B cell (primary cell): ENCODE measurements at regions not wholly inside any gene's neighbourhood (a gene's known extent, or its start where the extent isn't known, plus 50 kb on each side); places are given as distances from the start of the nearest gene placed in this dataset.

Source experiments
- ATAC-seq: fragments of 200-7000 bp; cut with Tn5 transposase; one replicate; pipeline ENCODE4 v1.10.0; 2021; ENCODE audit warnings: low read depth, mild to moderate bottlenecking, moderate number of reproducible peaks, moderate library complexity
- CTCF ChIA-PET: fragments of 350-600 bp; sonication (Branson Sonifier 250); formaldehyde crosslinking; loops from one replicate; lab custom pipeline; 2021; ENCODE audit warnings: antibody characterized with exemption, inconsistent platforms; lab: Charles Lee
- POLR2A ChIA-PET: fragments of 350-600 bp; sonication (Branson Sonifier 250); formaldehyde crosslinking; loops from one replicate; lab custom pipeline; 2021; ENCODE audit warnings: antibody characterized with exemption; lab: Charles Lee
- DNase-seq: peaks from one replicate; pipeline ENCODE4 v3.0.0; 2013
- H2AFZ ChIP-seq: 2 replicates; pipeline ENCODE4 v1.6.1; 2012; ENCODE audit warnings: mild to moderate bottlenecking, low read depth, low read length; ENCODE audit not compliant: insufficient read depth, poor library complexity, severe bottlenecking
- H3K27ac ChIP-seq, 2 donors: 1 replicate in 1 of 2; 2 replicates in 1 of 2; pipeline ENCODE4 v1.5.1; 2012 to 2013; ENCODE audit warnings: low read length in 2 of 2, mild to moderate bottlenecking in 2 of 2, moderate library complexity in 1 of 2
- H3K27me3 ChIP-seq, 4 experiments: fragments of 200-600 bp in 1 of 4; sonication (generic) in 1 of 4; replicated peaks in 1 of 4; 1 replicate in 2 of 4; 2 replicates in 2 of 4; pipeline versions ENCODE4 v1.6.1 to v1.7.0; 2013 to 2016; ENCODE audit warnings: low read length in 3 of 4, mild to moderate bottlenecking in 2 of 4, mixed read lengths in 1 of 4, moderate library complexity in 1 of 4; ENCODE audit not compliant: insufficient read depth in 4 of 4, control insufficient read depth in 3 of 4; ENCODE audit errors: control extremely low read depth in 1 of 4
- H3K36me3 ChIP-seq, 2 experiments: replicated peaks in 1 of 2; 1 replicate in 1 of 2; 2 replicates in 1 of 2; pipeline versions ENCODE4 v1.6.1 to v1.7.1; 2013; ENCODE audit warnings: low read length in 1 of 2; ENCODE audit not compliant: insufficient read depth in 2 of 2, control insufficient read depth in 1 of 2; ENCODE audit errors: control extremely low read depth in 1 of 2, extremely low read depth in 1 of 2
- H3K4me1 ChIP-seq, 2 donors: fragments of 200-600 bp in 1 of 2; sonication (generic) in 1 of 2; 1 replicate in 1 of 2; 2 replicates in 1 of 2; pipeline versions ENCODE4 v1.5.1 to v1.6.1; 2013 to 2017; ENCODE audit warnings: low read length in 2 of 2; ENCODE audit not compliant: control insufficient read depth in 2 of 2, insufficient read depth in 2 of 2
- H3K4me2 ChIP-seq: replicated peaks from 2 replicates; pipeline ENCODE3; 2012; ENCODE audit warnings: mild to moderate bottlenecking, low read depth, low read length; ENCODE audit not compliant: poor library complexity, severe bottlenecking
- H3K4me3 ChIP-seq, 5 experiments: fragments of 200-600 bp in 1 of 5; sonication (generic) in 1 of 5; 1 replicate in 3 of 5; 2 replicates in 2 of 5; pipeline versions ENCODE4 v1.5.1 to v1.7.0; 2011 to 2016; ENCODE audit warnings: low read length in 4 of 5, mild to moderate bottlenecking in 4 of 5, low read depth in 2 of 5, control low read depth in 1 of 5, moderate library complexity in 1 of 5; ENCODE audit not compliant: insufficient read depth in 1 of 5; ENCODE audit errors: control extremely low read depth in 1 of 5, extremely low read depth in 1 of 5
- H3K79me2 ChIP-seq: fragments of 200-600 bp; sonication (generic); one replicate; pipeline ENCODE4 v1.6.0; 2016; ENCODE audit warnings: low read length; ENCODE audit not compliant: control insufficient read depth, insufficient read depth
- H3K9ac ChIP-seq: fragments of 200-600 bp; sonication (generic); 2 replicates; pipeline ENCODE4 v1.6.1; 2017; ENCODE audit warnings: mild to moderate bottlenecking, low read length, moderate library complexity
- H3K9me3 ChIP-seq, 3 donors: one replicate each; pipeline versions ENCODE4 v1.6.1 to v1.7.1; 2013; ENCODE audit warnings: low read length in 2 of 3; ENCODE audit not compliant: control insufficient read depth in 2 of 3, insufficient read depth in 1 of 3; ENCODE audit errors: control extremely low read depth in 1 of 3
- H4K20me1 ChIP-seq: 2 replicates; pipeline ENCODE4 v1.6.0; 2012; ENCODE audit warnings: mild to moderate bottlenecking, low read length; ENCODE audit not compliant: insufficient read depth, control insufficient read depth, poor library complexity, severe bottlenecking
- H3K27ac Mint-ChIP-seq: one replicate; pipeline ENCODE4 v1.8.0; 2021; ENCODE audit warnings: mixed read lengths
- H3K27me3 Mint-ChIP-seq: one replicate; pipeline ENCODE4 v1.8.0; 2021; ENCODE audit warnings: mixed read lengths
- H3K4me1 Mint-ChIP-seq: one replicate; pipeline ENCODE4 v1.8.0; 2021; ENCODE audit warnings: mixed read lengths
- H3K4me3 Mint-ChIP-seq: one replicate; pipeline ENCODE4 v1.8.0; 2021; ENCODE audit warnings: mixed read lengths
- H3K9me3 Mint-ChIP-seq: one replicate; pipeline ENCODE4 v1.8.0; 2022; ENCODE audit warnings: mixed read lengths; ENCODE audit not compliant: insufficient read depth
- CTCF ChIP-seq: fragments of 200-600 bp; IDR thresholded peaks from one replicate; pipeline ENCODE4 v1.8.0; 2022; ENCODE audit warnings: antibody characterized with exemption, mild to moderate bottlenecking
- EZH2 ChIP-seq: IDR thresholded peaks from 2 replicates; pipeline ENCODE4 v1.6.1; 2012; ENCODE audit warnings: borderline replicate concordance, low read depth, mild to moderate bottlenecking, moderate library complexity, low read length; ENCODE audit not compliant: insufficient read depth, poor library complexity, severe bottlenecking
- WGBS: methylation state at CpG from one replicate; pipeline ENCODE4 v1.1.5; 2013; ENCODE audit warnings: missing lambda C conversion rate; ENCODE audit not compliant: insufficient coverage; 5-methylcytosine and 5-hydroxymethylcytosine counted together
- intact Hi-C: fragments of 100-400 bp; cut with micrococcal nuclease; formaldehyde crosslinking; loops from one replicate; pipeline ENCODE4 v1.10.0; 2022

GRCh38 chr9:79329861-79330260 is 241.9 kb upstream of the TLE4 start:
- Mint-ChIP-seq H3K27ac (no peak overlapping the region), H3K27me3 (peaks cover 6% of the 10 kb centered on the region), H3K4me1 (no peaks in the 10 kb centered on the region), H3K4me3 (no peak overlapping the region), H3K9me3 (no peaks in the 10 kb centered on the region)
- Histone ChIP-seq H3K27me3 (no peaks in the 10 kb centered on the region), H3K9me3 (peaks cover 0 to 3% (median 0%) of the 10 kb centered on the region in 3 donors), H4K20me1 (no peaks in the 10 kb centered on the region), H3K4me1 (no peaks in the 10 kb centered on the region), H3K4me2 (no peak overlapping the region), H3K79me2 (no peaks in the 10 kb centered on the region), H3K36me3 (no peaks in the 10 kb centered on the region), H3K4me3 (no peak overlapping the region), H2AFZ (no peak overlapping the region), H3K9ac (no peak overlapping the region), H3K27ac (no peak overlapping the region)
- WGBS, result no CpG with 5 or more reads among the region's 1 CpG
- ATAC-seq, result no peak
- TF ChIP-seq EZH2 (no peak), CTCF (no peak)
- ChIA-PET POLR2A (no interaction called here), CTCF (no interaction called here)
- DNase-seq, result no peak
- intact Hi-C loops, result no loop called here

- no peaks in the 10 kb centered on the region for H4K20me1 ChIP-seq
- H2AFZ ChIP-seq, result no peak overlapping the region
- no peaks in the 10 kb centered on the region for H3K79me2 ChIP-seq
- CTCF ChIA-PET, result no interaction called here
- H3K9me3 ChIP-seq, result peaks cover 0 to 16% (median 5%) of the 10 kb centered on the region in 3 donors
- ATAC-seq (no peak), DNase-seq (no peak)
- POLR2A ChIA-PET, result no interaction called here
- Mint-ChIP-seq H3K27me3 (peaks cover 3% of the 10 kb centered on the region), H3K27ac (no peak overlapping the region), H3K4me3 (no peak overlapping the region), H3K4me1 (no peaks in the 10 kb centered on the region), H3K9me3 (peaks cover 4% of the 10 kb centered on the region)
- no peak overlapping the region for H3K4me3 ChIP-seq
- H3K27me3 ChIP-seq, result no peaks in the 10 kb centered on the region
- no peak overlapping the region for H3K4me2 ChIP-seq
- H3K9ac ChIP-seq, result no peak overlapping the region
- TF ChIP-seq EZH2 (no peak), CTCF (no peak)
- H3K27ac ChIP-seq, result no peak overlapping the region
- intact Hi-C loops, result no loop called here
- WGBS, result 95% methylated on average over 3 of the region's 6 CpGs
- no peaks in the 10 kb centered on the region for H3K4me1 ChIP-seq
- H3K36me3 ChIP-seq, result no peaks in the 10 kb centered on the region
Measured at GRCh38 chr9:79334001-79334400, 237.8 kb upstream of the TLE4 start.
